ENCODE measurements at regions not wholly inside any gene's neighbourhood (a gene's known extent, or its start where the extent isn't known, plus 50 kb on each side); places are given as distances from the start of the nearest gene placed in this dataset.

- no peak for DNase-seq
These were observed 240.3 kb downstream of the MYCN start for GRCh38 chr2:16180631-16181030.

DNA sequence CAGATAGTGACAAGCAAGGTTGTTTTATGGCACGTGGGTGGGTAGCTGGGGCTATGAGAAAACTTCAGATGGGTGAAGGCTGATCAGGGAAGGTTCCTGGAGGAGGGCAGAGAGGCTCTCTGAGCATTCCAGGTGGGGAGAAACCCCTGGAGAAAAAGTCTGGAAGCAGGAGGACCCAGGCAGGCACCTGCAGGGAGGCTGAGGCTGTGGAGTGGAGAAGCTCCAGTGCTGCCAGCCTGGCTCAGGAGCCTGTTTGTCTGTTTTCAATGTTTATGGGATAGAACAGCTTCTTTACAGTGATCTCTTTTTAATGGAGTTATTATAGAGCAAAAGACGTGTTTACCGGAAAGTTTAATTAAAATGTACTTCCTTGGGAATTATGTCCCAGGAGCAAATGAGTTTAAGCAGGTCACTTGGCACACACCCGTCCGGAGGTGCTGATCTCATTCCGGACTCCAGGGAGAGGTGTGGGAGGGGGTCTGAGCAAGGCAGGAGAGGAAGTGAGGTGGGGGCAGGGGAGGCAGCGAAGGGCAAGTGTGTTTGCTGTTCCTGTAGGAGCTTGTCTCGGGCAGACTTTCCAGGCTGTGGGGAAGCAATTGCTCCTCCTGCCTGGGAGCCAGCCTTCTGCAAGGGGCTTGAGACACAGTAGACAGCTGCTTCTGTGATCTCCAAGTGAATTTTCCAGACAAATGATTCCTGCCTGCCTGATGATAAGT lies 239.5 kb downstream of the MYCN start:
- DNase-seq: no peak

- no peak for DNase-seq
These were observed 238.3 kb downstream of the MYCN start for GRCh38 chr2:16178551-16179130.

DNA sequence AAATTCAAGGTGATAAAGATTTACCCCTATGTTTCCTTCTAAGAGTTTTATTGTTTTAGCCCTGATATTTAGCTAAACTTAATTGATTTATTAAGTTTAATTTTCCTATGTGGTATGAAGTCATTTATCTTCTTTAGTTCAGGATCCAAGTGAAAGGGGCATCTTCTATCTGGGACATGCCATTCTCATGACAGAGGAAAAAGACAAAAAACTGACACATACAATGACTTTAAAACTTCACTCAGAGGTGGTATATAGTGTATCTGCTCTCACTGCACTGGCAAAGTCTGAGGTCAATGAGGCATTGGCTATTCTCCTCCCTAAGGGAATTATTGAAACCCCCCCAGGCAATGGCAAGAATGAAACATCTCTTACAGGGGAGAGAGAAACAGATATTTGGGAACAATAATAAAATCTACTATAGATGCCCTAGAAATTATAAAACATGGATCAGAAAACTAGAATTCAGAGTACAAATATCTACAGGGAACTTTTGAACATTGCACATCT lies 237.4 kb downstream of the MYCN start:
- no peak for DNase-seq

DNA sequence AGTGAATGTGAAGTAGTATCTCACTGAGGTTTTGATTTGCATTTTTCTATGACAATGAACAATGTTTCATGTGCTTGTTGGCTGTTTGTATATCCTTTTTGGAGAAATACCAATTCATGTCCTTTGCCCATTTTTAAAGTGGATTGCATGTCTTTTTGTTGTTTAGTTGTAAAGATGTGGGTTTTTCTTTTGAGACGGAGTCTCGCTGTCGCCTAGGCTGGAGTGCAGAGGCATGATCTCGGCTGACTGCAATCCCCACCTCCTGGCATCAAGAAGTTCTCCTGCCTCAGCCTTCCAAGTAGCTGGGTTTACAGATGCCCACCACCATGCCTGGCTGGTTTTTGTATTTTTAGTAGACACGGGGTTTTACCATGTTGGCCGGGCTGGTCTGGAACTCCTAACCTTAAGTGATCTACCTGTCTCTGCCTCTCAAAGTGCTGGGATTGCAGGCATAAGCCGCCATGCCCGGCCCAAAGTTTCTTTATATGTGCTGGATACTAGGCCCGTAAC lies 236.7 kb downstream of the MYCN start:
- DNase-seq: no peak

DNA sequence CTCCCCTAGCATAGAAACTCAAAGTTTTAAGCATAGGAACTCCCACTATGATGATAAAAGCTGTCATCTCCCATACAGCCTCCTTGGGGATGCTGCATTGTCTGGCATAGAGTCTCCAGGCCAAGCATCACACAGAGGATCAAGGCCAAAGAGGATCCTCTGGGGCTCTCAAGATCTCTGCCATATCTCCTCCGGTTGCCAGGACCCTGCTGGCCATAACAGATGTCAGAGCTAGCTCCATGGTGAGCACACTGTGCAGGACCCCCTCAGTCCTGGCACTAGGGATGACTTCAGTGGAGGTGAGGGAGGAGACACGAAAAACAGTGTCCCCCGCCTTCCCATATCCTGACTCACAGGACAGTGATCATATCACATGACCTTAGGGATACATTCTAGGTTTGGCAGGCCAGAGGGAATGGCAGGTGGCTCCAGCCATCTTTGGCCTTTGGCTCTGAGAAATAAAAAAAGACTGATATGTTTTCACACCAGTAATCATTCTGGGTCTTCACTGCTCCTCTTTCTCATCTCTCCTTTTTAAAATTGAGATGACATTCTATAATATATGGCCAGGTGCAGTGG lies 235.0 kb downstream of the MYCN start:
- DNase-seq: no peak

GRCh38 chr2:16174693-16175045 lies 234.3 kb downstream of the MYCN start:
- DNase-seq: no peak

GRCh38 chr2:16173893-16174692 lies 233.7 kb downstream of the MYCN start:
- DNase-seq: no peak

GRCh38 chr2:16172324-16173175 lies 232.2 kb downstream of the MYCN start:
- no peak for DNase-seq

DNA sequence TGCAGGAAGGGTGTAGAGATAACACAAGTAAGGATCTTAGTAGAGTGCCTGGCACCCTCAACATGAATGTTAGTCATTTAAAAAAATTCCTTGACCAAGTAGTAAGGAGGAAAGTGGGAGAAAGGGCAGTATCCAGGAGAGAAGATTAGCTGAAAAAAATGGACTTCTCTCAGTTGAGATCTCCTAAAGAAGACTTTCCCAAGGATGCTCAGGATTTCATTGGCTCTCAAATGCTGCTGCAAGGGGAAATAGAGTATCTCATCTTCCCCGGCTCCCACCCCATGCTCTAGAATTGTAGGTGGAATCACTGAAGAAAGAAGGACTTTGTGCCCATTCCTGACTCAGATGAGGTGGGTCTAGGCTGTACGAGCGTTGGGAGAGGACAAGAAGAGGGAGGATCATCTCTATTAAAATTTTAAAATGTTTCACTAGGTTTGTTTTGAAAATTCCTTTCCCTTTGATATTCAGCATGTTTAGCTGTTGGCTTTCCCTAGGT lies 231.1 kb downstream of the MYCN start:
- DNase-seq: no peak

DNA sequence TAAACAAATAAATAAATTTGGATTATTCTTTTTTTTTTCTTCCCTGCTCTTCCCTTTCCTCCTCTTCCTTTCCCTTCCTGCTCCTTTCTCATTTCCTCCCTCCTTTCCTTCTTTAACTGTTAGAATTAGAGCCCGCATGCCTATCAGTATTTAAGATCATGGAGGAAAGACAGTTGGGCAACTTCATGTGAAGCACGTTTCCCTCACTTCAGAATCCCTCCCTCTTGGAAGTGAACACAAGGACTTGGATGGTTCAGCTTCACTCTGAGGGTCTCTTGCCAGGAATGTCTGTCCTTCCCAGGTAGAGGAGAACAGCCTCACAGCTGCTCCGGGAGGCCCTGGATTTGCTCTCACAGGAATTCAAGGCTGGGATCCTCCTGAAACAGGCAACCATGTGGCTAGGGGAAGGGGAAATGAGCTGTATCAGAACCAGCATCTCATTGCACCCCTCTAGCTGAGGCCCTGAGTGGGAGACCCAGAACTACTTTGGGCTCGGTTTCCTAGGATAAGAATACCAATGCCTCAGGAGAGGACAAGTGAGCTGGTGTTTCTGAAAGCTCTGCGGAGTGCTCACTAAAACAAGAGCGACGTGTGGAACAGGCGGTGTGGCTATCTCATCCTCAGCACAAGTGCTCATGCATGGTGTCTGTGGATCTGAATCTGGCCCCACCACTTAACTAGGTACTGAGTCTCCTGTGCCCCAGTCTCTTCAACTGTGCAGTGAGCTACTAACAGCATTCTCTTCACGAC lies 230.5 kb downstream of the MYCN start:
- DNase-seq: no peak

DNA sequence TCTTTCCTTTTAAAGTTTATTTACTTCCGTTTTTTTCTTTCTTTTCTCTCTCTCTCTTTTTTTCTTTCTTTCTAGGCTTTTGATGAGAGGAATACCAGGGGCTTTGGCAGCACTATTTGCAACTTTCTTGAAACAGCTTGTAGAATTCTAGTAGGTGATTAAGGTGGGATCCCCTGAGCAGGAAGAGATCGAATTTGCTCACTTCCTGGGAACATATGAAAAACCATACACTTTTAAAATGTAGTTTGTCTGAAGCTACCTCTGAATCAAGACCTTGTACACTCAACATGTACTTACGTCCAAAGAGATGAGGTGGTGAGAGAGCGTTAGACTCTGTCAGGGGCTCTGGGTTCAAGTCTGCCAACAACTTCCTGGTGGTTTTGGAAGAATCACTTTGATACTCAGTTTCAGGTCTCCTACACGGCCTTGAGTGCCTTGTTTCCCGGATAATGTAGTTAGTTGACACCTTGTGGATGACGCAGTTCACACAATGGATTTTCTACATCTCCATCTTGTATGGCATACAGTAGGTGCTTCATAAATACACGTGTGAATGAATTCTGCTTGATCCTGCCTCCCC lies 229.1 kb downstream of the MYCN start:
- no peak for DNase-seq

- no peak for DNase-seq
These were observed 228.3 kb downstream of the MYCN start for GRCh38 chr2:16168506-16169264.

GRCh38 chr2:16167870-16168426 lies 227.6 kb downstream of the MYCN start:
- DNase-seq: no peak

GRCh38 chr2:16167451-16167861 lies 227.1 kb downstream of the MYCN start:
- DNase-seq: no peak

- DNase-seq: no peak
These were observed 226.1 kb downstream of the MYCN start for GRCh38 chr2:16166327-16166981.

- DNase-seq: no peak
These were observed 225.4 kb downstream of the MYCN start for GRCh38 chr2:16165518-16166326.

- no peak for DNase-seq
These were observed 222.2 kb downstream of the MYCN start for GRCh38 chr2:16162491-16163040.

All from T-helper 9 cell (primary cell).